Stimulated activated CD4-positive, alpha-beta T cell treated with anti-CD3 and anti-CD28 coated beads, TNF-alpha, amount 100 ng/mL, for 48 hours (primary cell): ENCODE measurements at regions not wholly inside any gene's neighbourhood (a gene's known extent, or its start where the extent isn't known, plus 50 kb on each side); places are given as distances from the start of the nearest gene placed in this dataset.

Experiments
- DNase-seq, 3 donors: peaks; one replicate each; pipeline ENCODE4 v3.0.0-alpha.2; 2020; ENCODE audit warnings: low read depth in 3 of 3

DNA sequence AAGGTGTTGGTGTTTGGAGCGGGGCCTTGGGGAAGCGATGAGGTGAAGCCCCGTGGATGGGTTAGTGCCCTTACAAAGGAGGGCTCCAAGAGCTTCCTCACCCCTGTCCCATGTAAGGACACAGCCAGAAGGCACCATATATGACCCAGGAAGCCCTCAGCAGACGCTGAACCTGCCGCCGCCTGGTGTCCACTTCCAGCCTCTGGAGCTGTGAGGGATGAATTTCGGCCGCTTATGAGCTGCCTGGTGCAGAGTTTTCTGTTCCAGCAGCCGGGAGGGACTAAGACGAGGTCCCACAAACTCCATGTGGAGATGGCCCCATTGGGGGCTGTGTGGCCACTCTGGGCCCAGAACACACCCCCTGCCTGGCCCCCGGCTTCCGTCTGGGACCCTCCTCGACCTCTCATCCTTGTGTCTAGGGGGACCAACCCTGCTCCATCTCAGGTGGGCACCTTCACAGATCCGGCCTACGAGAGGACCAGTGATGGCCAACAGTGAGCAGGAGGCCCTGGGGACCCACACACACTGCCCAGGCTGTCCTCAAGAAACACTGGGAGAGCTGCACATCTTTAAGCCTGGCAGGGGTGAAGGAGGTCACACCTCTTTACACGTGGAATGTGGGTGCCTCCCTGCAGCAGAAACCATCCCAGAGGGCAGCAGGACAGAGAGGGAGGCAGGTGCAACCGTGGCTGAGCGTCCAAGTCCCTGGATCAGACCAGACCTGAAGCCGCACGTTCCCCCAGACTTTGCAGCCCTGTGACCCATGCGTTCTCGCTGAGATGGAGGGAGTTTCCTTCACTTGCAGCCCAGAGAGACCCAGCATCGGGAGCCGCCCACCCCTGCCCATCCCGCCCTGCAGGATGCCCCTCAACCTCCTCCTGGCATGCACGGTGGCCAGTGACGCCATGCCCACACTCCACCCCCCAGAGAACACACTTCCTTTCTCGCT is 96.1 kb downstream of the PDGFA start:
- no peak for DNase-seq

DNA sequence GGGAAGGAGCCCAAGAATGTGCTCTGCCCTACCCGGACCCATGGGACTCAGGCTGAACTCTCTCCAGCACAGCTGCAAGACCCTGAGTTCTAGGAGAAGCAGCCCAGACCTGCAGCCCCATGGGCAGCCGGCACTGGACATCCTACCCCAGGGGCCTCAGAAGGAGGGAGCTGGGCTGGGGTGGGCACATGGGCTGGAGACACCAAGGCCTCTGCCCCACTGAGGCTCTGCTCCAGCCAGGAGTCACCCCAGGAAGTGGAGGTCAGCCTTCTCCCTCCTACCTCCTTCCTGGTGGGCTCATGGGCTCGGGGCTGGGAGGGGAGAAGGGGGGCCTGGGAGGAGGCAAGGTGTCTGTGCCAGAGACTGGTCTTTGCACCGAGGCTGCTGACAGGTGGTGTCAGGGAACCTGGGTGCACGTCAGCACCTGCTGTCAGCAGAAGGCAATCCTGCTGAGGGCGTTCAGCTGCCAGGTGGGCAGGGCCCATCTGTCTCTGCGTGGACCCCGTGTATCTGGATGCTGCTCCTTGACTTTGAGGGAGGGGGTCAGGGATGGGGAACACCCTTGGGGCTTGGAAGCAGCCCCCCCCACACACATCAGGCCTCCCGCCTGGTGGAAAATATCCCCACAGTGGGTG is 95.2 kb downstream of the PDGFA start:
- DNase-seq, result no peak

DNA sequence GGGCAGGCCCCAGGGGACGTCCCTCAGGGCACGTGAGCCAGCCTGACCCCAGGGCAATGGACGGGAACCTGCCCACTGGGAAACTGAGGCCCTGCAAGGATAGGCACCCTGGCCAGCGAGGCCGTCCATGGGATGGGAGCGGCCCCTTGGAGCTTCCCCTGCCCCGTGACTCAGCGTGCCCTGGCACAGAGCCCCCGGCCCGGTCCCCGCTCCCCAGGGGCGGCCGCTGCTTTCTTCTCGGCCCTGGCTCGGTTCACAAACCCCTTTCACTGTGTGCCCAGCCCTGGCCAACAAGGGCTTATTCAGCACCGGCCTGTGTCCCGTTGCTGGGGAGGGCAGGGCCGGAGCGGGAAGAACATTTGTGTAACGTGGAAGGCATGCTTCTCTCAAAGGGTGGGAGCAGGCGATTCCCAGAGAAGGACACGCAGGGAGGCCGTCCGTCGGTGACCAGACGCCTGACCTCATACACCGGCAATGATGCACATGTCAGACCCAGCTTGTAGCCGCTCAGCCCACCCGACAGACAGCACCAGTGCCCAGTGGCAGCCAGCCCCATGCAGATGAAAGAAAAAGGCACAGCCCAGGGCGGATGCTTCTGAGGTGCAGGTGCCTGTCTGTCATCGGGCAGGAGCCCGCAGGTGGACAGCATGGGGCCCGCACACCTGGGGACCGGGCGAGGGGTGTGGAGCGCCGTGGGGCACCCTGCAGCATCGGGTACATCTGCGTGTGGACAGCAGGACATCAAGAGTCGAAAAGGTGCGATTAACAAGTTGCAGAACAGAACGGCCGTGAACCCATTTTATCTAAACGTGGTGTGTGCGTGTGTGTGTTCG is 94.5 kb downstream of the PDGFA start:
- DNase-seq, result no peak

DNA sequence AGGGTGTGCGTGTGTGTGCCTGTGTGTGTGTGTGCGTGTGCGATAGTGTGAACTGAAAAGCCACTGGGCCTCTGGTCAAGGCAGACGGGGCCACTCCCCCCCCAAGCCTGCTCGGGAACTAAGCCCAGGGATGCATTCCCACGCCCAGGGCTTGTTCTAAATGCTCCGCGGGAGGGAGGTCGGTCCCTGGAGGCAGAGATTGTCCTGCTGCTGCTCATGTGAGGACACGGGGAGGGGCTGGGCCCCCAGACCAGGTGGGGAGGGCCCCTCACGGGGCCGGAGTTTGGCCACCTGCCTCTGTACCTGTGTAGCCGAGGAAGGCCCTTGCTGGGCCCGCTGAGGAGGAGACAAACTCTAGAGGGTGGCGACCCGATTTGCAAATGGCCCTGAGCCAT is 93.9 kb downstream of the PDGFA start:
- DNase-seq, result no peak

DNA sequence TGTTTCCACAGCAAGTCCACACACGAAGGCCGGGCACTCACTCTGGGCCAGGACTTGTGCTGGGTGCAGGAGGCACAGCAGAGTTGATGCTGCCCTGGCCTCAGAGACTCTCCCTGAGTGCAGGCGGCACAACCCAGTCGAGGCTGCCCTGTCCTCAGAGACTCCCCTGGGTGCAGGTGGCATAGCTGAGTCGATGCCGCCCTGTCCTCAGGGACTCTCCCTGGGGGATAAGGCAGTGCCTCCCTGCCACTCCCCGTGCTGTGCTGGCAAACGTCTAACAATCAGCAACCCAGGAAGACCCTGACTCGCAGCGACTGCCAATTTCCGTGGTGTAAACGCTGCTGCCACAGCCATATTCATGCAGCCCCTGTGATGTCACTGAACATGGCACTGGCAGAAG is 93.1 kb downstream of the PDGFA start:
- no peak for DNase-seq

DNA sequence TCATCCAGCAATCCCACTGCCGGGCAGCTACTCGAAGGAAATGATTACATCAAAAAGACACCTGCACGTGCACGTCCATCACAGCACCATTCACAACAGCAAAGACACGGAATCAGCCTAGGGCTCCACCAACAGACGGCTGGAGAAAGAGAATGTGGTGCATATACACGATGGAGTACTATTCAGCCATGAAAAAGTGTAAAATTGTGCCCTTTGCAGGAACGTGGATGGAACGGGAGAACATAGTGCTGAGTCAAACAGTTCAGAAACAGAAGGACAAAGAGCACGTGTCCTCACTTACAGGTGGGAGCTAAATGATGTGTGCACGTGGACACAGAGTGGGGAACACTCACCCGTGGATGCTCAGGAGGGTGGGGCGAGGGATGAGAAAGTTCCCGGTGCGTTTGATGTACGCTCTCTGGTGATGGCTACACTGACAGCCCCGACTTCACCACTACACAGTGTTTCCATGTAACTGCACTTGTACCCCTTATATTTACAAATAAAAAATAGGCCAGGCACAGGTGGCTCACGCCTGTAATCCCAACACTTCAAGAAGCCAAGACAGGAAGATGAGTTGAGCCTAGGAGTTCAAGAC is 92.0 kb downstream of the PDGFA start:
- DNase-seq, result no peak

DNA sequence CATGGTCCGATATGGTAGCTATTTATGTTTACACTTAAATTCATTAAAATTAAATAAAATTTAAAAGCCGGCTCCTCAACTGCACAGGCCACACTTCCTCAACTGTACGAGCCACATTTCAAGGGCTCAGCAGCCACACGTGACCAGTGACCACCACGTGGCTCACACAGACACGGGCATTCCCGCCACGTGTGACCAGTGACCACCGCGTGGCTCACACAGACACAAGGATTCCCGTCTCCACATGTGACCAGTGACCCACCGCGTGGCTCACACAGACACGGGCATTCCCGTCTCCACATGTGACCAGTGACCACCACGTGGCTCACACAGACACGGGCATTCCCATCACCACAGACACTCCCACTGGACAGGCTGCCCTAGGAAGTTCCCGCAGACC is 91.3 kb downstream of the PDGFA start:
- DNase-seq, result no peak

DNA sequence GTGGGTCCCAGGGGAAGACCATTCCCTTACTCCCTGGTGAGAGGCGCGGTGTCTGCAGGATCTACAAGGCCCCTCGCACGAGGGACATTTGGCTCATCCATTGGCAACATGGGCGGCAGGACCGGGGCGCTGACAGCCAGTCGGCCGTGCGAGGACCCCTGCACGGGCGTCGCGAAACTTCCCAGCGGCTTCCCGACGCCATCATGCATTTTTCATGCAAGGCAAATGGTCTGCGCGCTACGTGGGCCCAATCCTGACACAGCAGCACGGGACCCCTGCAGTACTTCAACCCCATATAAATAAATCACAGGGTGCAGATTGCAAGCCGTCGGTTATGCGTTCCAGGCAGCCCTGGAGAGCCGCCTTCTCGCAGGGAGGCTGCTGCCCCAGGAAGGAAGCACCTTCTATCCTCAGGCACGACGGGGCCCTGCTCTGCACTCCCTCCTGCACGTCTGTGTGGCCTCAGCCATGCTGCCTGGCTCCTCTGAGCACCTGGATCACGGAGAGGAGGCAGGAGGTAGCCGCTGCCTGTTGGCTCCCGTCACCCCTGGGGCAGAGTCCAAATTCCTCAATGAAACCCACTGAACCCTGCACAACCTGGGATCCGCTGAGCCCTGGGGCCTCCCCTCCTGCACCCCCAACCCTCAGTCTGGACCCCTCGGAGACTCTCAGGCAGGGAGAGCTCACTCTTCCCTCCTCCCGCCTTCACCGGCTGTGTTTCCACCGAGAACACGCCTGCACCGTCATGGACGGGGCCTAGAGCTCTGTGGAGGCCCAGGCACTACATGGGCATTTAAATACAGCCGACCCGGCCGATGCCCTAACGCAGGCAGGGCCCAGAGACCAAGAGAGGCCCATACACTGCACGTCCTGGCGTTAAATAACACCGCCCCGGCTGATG is 90.5 kb downstream of the PDGFA start:
- no peak for DNase-seq

DNA sequence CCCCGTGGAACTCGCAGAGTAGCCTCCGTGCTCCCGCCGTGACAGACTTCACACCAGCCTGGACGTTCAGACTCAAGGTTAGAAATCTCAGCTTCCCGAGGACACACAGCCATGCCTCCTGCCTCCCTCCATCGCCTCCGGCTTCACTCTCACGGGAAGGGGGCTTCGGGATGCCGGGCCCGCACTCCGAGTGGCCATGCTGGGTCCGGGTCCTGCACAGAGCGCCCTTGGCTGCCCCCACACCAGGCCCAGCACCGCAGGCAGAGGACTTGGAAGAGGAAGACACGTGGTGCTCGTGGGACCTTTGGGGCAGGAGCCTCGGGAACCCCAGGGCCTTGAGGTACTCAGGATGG is 89.8 kb downstream of the PDGFA start:
- no peak for DNase-seq

DNA sequence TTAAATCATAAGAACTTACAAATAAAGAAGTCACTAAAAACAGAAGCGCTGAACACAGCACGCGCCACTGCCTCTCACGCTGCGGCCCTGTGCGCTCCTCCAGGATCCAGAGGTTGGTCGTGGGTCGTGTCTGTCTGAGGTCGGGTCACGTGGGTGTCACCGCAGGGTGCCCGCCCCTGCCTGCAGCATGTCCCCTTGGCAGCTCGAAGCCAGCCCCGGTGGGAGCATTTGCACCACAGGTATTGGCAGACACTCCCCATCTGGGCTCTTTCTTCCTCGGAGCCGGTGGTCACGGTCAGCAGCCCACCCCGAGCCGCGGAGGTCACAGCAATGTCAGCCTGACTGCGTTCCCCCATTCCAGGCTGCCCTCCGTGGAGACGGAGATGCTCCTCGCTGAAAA is 88.6 kb downstream of the PDGFA start:
- no peak for DNase-seq

DNA sequence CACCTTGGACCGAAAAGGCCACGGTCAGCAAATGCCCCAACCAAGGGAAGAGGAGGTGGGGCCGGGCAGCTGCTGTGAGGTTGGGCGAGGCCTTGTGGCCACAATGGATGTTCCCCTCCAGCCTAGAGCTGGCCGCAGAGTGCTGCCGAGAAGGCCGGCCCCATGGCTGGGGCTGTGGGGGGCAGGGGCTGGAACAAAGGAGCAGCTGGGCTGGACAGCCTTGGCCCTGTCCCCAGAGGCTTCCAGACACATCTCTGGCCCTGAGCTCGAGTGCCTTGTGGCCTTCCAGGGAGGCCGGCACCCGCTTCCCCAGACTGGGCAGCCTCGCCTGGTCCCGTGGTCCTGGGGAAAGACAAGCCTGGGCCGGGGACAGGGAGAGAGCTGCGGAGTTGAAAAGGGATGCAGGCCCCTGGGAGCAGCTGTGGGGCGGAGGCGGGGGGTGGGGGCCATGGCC is 88.0 kb downstream of the PDGFA start:
- DNase-seq, result no peak

DNA sequence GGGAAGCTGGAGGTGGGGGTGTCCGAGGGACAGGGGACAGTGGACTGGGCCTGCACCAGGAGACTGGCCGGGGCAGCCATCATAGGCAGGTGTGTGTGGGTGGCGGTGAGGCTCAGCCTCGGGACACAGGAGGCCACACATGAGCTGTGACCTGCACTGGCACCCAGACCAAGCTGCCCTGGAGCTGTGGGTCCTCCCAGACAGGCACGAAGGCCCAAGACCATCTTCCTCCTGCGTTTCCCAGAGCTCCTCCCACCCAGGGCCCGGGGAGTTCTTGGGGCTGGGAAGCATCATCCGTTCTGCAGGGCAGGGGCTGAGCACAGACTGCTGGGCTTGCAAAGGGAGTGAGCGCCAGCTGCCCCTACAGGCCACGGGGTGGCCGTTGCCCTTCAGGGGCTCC is 87.4 kb downstream of the PDGFA start:
- no peak for DNase-seq

DNA sequence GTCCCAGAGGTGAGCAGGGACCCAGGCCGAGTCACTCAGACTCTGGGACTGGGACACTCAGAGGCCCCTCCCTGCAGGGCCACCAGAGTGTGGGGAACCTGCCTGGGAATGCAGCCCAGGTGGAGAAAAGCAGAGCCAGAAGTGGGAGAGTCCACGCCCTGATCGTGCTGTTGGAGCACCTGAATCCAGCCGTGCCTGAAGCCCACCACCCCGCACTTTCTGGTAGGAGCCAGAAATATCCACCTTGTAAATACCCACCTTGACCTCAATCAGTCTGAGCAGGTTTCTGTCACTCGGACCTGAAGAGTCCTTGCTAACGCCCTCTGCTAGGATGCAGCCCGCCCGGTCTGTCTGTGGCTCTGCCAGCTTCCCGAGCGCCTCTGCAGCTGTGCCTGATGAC is 86.7 kb downstream of the PDGFA start:
- DNase-seq, result no peak

DNA sequence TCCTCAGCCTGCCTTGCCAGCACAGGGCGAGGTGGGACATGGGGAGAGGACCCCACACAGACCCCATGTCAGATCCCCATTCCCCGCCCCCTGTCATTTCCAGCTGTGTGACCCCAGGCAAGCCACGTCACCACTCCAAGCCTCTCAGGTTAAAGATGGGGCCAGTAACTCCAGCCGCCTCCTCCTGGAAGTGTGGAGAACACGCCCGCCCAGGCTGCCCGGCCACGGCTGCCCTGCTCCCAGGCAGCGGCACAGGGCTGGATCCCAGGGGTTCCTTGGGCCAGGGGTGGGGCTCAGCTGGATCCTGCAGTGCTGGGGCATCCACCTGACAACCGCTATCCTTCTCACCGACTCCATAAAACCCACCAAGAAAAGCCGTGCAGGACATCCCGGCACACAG is 86.1 kb downstream of the PDGFA start:
- DNase-seq, result no peak

DNA sequence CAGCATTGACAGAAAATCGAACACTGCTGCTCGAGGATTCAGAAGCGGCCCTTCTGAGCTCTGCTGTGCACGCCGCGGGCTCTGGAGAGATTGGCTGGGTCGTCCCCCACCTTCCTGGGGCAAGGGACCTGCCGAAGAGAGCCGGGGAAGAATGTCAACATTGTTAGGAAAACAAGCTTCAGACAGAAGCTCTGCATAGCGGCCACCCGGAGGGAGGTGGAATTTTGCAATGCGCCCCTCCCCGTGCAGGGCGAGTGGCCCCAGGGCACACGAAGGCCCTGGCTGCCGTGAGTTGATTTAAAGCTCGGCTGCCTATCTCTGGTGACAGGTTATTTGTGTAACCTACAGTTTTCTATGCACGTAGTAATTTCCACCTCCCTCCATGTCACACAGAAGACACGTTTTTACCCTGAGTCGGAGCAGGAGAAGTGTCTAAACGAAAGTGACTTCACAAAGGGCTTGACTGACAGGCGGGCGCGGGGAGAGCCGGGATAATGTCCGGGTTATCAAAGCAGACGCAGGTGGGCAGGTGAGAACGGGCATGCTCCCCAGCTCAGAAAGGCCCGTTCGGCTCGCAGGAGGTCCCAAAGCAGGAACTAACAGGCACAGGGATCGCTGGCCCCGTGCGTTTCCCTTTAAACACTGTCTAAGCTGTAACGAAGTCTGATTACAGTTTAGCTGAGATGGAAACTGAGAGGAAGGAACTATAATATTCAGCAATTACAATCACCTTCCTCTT is 84.6 kb downstream of the PDGFA start:
- no peak for DNase-seq

DNA sequence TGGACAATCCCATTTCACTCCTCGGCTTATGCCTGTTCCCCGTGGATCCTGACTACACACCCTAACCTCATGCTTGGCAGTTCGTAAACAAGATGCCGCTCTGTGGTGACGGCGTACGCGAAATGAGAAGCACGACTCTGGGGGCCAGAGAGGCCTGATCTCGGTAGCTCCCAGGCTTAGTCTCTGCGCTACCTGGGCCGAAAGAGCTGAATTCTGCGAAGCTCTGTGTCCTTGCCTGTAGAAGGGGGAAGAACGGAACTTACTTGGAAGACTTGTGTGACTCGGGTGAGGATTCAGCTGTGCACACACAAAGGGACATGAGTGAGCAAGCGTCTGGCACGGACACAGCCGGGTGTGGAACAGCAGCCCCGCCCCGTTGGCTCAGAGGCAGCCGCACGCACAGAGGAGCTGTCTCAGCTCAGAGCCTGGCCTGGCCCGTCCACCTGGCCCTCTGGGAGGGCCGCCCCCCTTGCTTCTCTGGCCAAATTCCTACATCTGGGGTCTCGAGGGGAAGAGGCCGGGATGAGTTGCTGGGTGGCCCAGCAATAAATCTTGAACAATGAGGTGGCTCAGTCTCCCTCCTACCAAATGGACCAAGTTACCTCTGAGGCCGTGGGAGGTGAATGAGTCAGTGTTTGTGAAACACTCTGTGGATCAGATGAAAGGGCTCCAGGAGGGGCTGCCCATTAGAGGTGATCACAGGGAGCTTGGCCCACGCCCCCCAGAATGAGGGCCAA is 83.8 kb downstream of the PDGFA start:
- no peak for DNase-seq

DNA sequence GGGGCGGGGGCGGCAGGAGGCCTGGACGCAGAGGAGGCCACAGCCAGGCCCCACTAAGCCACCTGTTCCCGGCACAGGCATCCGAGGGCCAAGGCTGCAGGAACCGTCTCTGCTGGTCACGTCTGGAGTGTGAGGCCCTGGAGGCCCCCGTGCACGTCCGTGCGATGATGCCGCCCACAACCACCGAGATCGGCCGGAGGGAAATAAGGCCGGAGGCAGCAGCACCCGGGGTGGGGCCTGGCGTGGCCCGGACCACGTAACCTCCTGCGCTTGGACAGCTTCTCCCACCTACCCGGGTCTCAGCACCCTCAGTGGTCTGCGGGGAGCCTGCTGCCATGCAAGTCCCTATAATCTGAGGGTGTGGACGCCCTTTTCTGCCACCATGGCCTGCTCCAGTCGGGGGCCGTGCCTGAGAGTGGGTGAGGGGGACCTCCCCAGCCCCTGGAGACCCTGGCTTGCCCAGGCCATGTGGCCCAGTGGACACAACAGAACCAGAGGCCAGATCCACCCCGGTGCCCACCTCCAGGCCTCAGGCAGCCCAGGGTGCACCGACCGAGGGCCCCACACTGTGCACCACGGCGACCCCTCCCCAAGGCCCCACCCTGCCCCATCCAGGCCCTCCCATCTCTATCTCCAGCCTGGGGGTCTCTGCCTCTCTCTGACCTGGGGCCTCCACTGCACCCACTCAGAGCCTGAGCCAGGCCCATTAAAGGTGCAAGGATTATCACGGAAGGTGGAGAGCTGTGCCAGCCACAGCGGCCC is 83.1 kb downstream of the PDGFA start:
- no peak for DNase-seq

DNA sequence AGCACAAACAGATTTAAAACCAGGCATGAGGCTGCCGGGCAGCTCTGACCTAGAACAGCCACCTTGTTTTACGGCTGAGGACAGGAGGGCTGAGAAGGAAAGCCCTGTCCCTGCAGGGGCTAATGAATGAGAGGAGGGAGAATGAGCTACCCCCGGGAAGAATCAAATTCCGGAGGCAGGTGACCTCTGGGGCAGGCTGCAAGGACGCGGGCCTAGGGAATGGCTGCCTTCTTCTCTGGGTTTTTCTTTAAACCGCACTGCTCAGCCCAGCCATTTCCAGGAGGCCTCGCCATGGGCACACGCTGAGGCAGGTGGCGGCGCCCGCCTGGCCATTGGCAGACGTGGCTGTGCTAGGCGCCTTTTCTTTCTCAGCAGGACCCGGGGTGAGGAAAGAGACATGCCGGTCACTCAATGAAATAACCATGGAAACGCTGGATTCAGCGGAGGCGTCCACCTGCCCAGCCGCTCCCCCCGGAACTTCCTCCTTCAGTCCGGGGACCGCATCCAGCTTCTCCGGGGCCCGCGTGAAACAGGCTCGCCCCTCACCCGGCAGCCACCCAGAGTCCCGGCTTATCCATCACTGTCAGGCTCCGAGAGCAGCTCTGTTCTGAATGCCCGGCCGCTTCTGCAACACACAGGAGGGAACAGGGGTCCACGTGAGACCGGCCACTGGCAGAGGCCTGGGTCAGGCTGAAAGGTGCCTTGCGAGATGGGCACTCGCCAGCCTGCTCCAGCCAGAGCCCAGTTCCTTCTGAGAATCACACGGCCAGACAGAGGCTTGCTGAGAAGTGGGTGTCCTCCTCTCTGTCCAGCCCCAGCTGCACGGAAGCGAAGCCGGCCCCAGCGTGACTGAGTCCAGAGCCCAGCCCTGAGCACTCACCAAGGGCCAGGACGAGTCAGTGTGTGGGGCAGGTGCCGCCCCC is 82.1 kb downstream of the PDGFA start:
- DNase-seq, result no peak
